Calu3 (cell line): ENCODE measurements at regions not wholly inside any gene's neighbourhood (a gene's known extent, or its start where the extent isn't known, plus 50 kb on each side); places are given as distances from the start of the nearest gene placed in this dataset.

Experiments
- BruUV-seq: library from RNA; stranded (reverse); fragments of 400-500 nt; replicated peaks from 2 replicates; lab custom pipeline; 2021; lab: Mats Ljungman, UMichigan
- CTCF ChIA-PET: fragments of 300-600 bp; sonication (Branson Sonifier 250); formaldehyde crosslinking; loops from one replicate; lab custom pipeline; 2022; ENCODE audit warnings: antibody characterized with exemption; lab: Charles Lee
- DNase-seq: peaks from one replicate; pipeline ENCODE4 v3.0.0; 2022
- H3K27ac Mint-ChIP-seq: one replicate; pipeline ENCODE4 v1.8.0; 2022; ENCODE audit warnings: mixed read lengths; ENCODE audit not compliant: unreplicated experiment
- H3K27me3 Mint-ChIP-seq: one replicate; pipeline ENCODE4 v1.8.0; 2022; ENCODE audit warnings: mixed read lengths; ENCODE audit not compliant: unreplicated experiment
- H3K36me3 Mint-ChIP-seq: one replicate; pipeline ENCODE4 v1.8.0; 2022; ENCODE audit warnings: mild to moderate bottlenecking, moderate library complexity, mixed read lengths; ENCODE audit not compliant: insufficient read depth, unreplicated experiment
- H3K4me1 Mint-ChIP-seq: one replicate; pipeline ENCODE4 v1.8.0; 2022; ENCODE audit warnings: mild to moderate bottlenecking, low read depth, mixed read lengths; ENCODE audit not compliant: unreplicated experiment
- H3K4me3 Mint-ChIP-seq: one replicate; pipeline ENCODE4 v1.8.0; 2022; ENCODE audit warnings: mild to moderate bottlenecking, low read depth, moderate library complexity, mixed read lengths; ENCODE audit not compliant: unreplicated experiment
- H3K9me3 Mint-ChIP-seq: one replicate; pipeline ENCODE4 v1.8.0; 2022; ENCODE audit warnings: low read depth, mixed read lengths; ENCODE audit not compliant: unreplicated experiment
- intact Hi-C: fragments of 100-400 bp; cut with micrococcal nuclease; formaldehyde crosslinking; loops from one replicate; pipeline ENCODE4 v1.10.0; 2022; ENCODE audit not compliant: unreplicated experiment
- TF ChIP-seq, protein P1 (sequence below): fragments of 200-600 bp; IDR thresholded peaks from one replicate; pipeline ENCODE4 v1.8.0; 2022; ENCODE audit warnings: antibody characterized with exemption; ENCODE audit not compliant: unreplicated experiment

- BruUV-seq, result no TSS peak
- Mint-ChIP-seq H3K4me1 (no peaks in the 10 kb centered on the region), H3K9me3 (no peaks in the 10 kb centered on the region), H3K27ac (no peak overlapping the region), H3K4me3 (no peak overlapping the region), H3K36me3 (no peaks in the 10 kb centered on the region), H3K27me3 (no peaks in the 10 kb centered on the region)
- CTCF ChIA-PET, result no interaction called here
- intact Hi-C loops, result no loop called here
- TF ChIP-seq, protein P1, sequence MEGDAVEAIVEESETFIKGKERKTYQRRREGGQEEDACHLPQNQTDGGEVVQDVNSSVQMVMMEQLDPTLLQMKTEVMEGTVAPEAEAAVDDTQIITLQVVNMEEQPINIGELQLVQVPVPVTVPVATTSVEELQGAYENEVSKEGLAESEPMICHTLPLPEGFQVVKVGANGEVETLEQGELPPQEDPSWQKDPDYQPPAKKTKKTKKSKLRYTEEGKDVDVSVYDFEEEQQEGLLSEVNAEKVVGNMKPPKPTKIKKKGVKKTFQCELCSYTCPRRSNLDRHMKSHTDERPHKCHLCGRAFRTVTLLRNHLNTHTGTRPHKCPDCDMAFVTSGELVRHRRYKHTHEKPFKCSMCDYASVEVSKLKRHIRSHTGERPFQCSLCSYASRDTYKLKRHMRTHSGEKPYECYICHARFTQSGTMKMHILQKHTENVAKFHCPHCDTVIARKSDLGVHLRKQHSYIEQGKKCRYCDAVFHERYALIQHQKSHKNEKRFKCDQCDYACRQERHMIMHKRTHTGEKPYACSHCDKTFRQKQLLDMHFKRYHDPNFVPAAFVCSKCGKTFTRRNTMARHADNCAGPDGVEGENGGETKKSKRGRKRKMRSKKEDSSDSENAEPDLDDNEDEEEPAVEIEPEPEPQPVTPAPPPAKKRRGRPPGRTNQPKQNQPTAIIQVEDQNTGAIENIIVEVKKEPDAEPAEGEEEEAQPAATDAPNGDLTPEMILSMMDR, result no peak
- no peak for DNase-seq
These were observed 556.1 kb downstream of the SPRY1 start for GRCh38 chr4:123952530-123953274.

GRCh38 chr4:123953566-123953965, 557.0 kb downstream of the SPRY1 start:
- Mint-ChIP-seq H3K36me3 (no peaks in the 10 kb centered on the region), H3K4me1 (no peaks in the 10 kb centered on the region), H3K27ac (no peak overlapping the region), H3K9me3 (no peaks in the 10 kb centered on the region), H3K4me3 (no peak overlapping the region), H3K27me3 (no peaks in the 10 kb centered on the region)
- CTCF ChIA-PET, result no interaction called here
- TF ChIP-seq, protein P1, result no peak
- no TSS peak for BruUV-seq
- intact Hi-C loops, result no loop called here
- DNase-seq, result no peak

- Mint-ChIP-seq H3K4me1 (no peaks in the 10 kb centered on the region), H3K27me3 (no peaks in the 10 kb centered on the region), H3K4me3 (no peak overlapping the region), H3K27ac (no peak overlapping the region), H3K9me3 (no peaks in the 10 kb centered on the region), H3K36me3 (no peaks in the 10 kb centered on the region)
- no TSS peak for BruUV-seq
- TF ChIP-seq, protein P1, result no peak
- DNase-seq, result no peak
- intact Hi-C loops, result no loop called here
- CTCF ChIA-PET, result no interaction called here
These were observed 557.6 kb downstream of the SPRY1 start for GRCh38 chr4:123954220-123954619.

- BruUV-seq, result no TSS peak
- Mint-ChIP-seq H3K4me3 (no peak overlapping the region), H3K27me3 (no peaks in the 10 kb centered on the region), H3K4me1 (no peaks in the 10 kb centered on the region), H3K27ac (no peak overlapping the region), H3K36me3 (no peaks in the 10 kb centered on the region), H3K9me3 (no peaks in the 10 kb centered on the region)
- CTCF ChIA-PET, result no interaction called here
- no peak for DNase-seq
- intact Hi-C loops, result no loop called here
- TF ChIP-seq, protein P1, result no peak
These were observed 558.7 kb downstream of the SPRY1 start for GRCh38 chr4:123955167-123955800.
